OCI-LY1 (cell line): ENCODE measurements at regions not wholly inside any gene's neighbourhood (a gene's known extent, or its start where the extent isn't known, plus 50 kb on each side); places are given as distances from the start of the nearest gene placed in this dataset.

ENCODE experiments used
- CTCF ChIP-seq: fragments of 200-600 bp; sonication (generic), shearing (Covaris generic); IDR thresholded peaks from 2 replicates; pipeline ENCODE4 v1.5.1; 2017; ENCODE audit warnings: mild to moderate bottlenecking, antibody characterized with exemption, low read length, moderate library complexity, mixed read lengths
- EZH2 ChIP-seq: fragments of 200-600 bp; sonication (generic), shearing (Covaris generic); IDR thresholded peaks from 2 replicates; pipeline ENCODE4 v1.8.0; 2017; ENCODE audit warnings: borderline replicate concordance, mixed run types, mild to moderate bottlenecking, antibody characterized with exemption, low read length, moderate library complexity, mixed read lengths

GRCh38 chr18:29874519-29875098, 1167.9 kb downstream of the DSC3 start:
- TF ChIP-seq CTCF (peak; percentile 61), EZH2 (no peak)
